DOHH2 (cell line): ENCODE measurements at regions not wholly inside any gene's neighbourhood (a gene's known extent, or its start where the extent isn't known, plus 50 kb on each side); places are given as distances from the start of the nearest gene placed in this dataset.

Experiments used
- H3F3A ChIP-seq: fragments of 200-600 bp; sonication (generic), shearing (Covaris generic); 2 replicates; pipeline ENCODE4 v1.6.0; 2016; ENCODE audit warnings: antibody characterized with exemption, mild to moderate bottlenecking; ENCODE audit not compliant: control insufficient read depth, insufficient read depth
- H3K27ac ChIP-seq: fragments of 200-600 bp; sonication (generic); 2 replicates; pipeline ENCODE4 v1.5.1; 2014; ENCODE audit warnings: low read depth, mild to moderate bottlenecking, low read length, moderate library complexity
- H3K27me3 ChIP-seq: fragments of 200-600 bp; sonication (generic); 2 replicates; pipeline ENCODE4 v1.6.1; 2014; ENCODE audit warnings: mild to moderate bottlenecking, low read length, mixed read lengths; ENCODE audit not compliant: control insufficient read depth
- H3K36me3 ChIP-seq: fragments of 200-600 bp; sonication (generic); 2 replicates; pipeline ENCODE4 v1.6.1; 2014; ENCODE audit warnings: mild to moderate bottlenecking, low read length, moderate library complexity, mixed read lengths; ENCODE audit not compliant: control insufficient read depth
- H3K4me1 ChIP-seq: fragments of 200-600 bp; sonication (generic); 2 replicates; pipeline ENCODE4 v1.6.1; 2014; ENCODE audit warnings: mild to moderate bottlenecking, low read length, mixed read lengths; ENCODE audit not compliant: control insufficient read depth
- H3K4me2 ChIP-seq: fragments of 200-600 bp; sonication (generic); 2 replicates; pipeline ENCODE4 v1.6.0; 2014; ENCODE audit warnings: mild to moderate bottlenecking, low read length, moderate library complexity
- H3K4me3 ChIP-seq: fragments of 200-600 bp; sonication (generic); 2 replicates; pipeline ENCODE4 v1.5.1; 2014; ENCODE audit warnings: mild to moderate bottlenecking, low read length, mixed read lengths
- H3K79me2 ChIP-seq: fragments of 200-600 bp; sonication (generic); 2 replicates; pipeline ENCODE4 v1.6.1; 2014; ENCODE audit warnings: mild to moderate bottlenecking, low read length, mixed read lengths; ENCODE audit not compliant: control insufficient read depth
- H3K9me2 ChIP-seq: fragments of 200-600 bp; sonication (generic); replicated peaks from 2 replicates; pipeline ENCODE4 v1.6.1; 2014; ENCODE audit warnings: mild to moderate bottlenecking, low read length, mixed read lengths; ENCODE audit not compliant: control insufficient read depth
- H3K9me3 ChIP-seq: fragments of 200-600 bp; sonication (generic); 2 replicates; pipeline ENCODE4 v1.6.1; 2014; ENCODE audit warnings: antibody characterized with exemption, low read length, mixed read lengths; ENCODE audit not compliant: control insufficient read depth, insufficient read depth
- H4K20me1 ChIP-seq: fragments of 200-600 bp; sonication (generic); 2 replicates; pipeline ENCODE4 v1.6.0; 2014; ENCODE audit warnings: low read depth, mild to moderate bottlenecking, antibody characterized with exemption, low read length, moderate library complexity; ENCODE audit not compliant: control insufficient read depth, insufficient read depth
- CTCF ChIP-seq: fragments of 200-600 bp; sonication (generic); IDR thresholded peaks from one replicate; pipeline ENCODE4 v1.5.1; 2014; ENCODE audit warnings: antibody characterized with exemption, mild to moderate bottlenecking, low read depth, low read length; ENCODE audit not compliant: poor library complexity, severe bottlenecking
- EZH2phosphoT487 ChIP-seq: fragments of 200-600 bp; sonication (generic); IDR thresholded peaks from 2 replicates; pipeline ENCODE4 v1.6.1; 2017; ENCODE audit warnings: borderline replicate concordance, mild to moderate bottlenecking, antibody characterized with exemption, low read length, moderate library complexity, mixed read lengths

GRCh38 chr13:27847669-27848068 is 55.4 kb downstream of the GSX1 start:
- Histone ChIP-seq H3K27me3 (no peaks in the 10 kb centered on the region), H3K4me3 (no peak overlapping the region), H4K20me1 (no peaks in the 10 kb centered on the region), H3K9me2 (no peaks in the 10 kb centered on the region), H3K27ac (no peak overlapping the region), H3K4me1 (no peaks in the 10 kb centered on the region), H3K9me3 (no peaks in the 10 kb centered on the region), H3K79me2 (no peaks in the 10 kb centered on the region), H3K4me2 (no peak overlapping the region), H3K36me3 (no peaks in the 10 kb centered on the region), H3F3A (no peaks in the 10 kb centered on the region)
- no peak for TF ChIP-seq EZH2phosphoT487
- no peak for TF ChIP-seq CTCF

GRCh38 chr13:27851096-27851850 is 59.0 kb downstream of the GSX1 start:
- Histone ChIP-seq H3K27me3 (no peaks in the 10 kb centered on the region), H3K4me2 (no peak overlapping the region), H3K27ac (no peak overlapping the region), H3F3A (no peaks in the 10 kb centered on the region), H3K9me3 (no peaks in the 10 kb centered on the region), H3K36me3 (no peaks in the 10 kb centered on the region), H4K20me1 (no peaks in the 10 kb centered on the region), H3K9me2 (no peaks in the 10 kb centered on the region), H3K79me2 (no peaks in the 10 kb centered on the region), H3K4me1 (no peaks in the 10 kb centered on the region), H3K4me3 (no peak overlapping the region)
- TF ChIP-seq CTCF (no peak), EZH2phosphoT487 (no peak)

- Histone ChIP-seq H3K79me2 (no peaks in the 10 kb centered on the region), H3K9me2 (no peaks in the 10 kb centered on the region), H3K4me3 (no peak overlapping the region), H3K9me3 (no peaks in the 10 kb centered on the region), H3K4me2 (no peak overlapping the region), H3F3A (no peaks in the 10 kb centered on the region), H3K4me1 (no peaks in the 10 kb centered on the region), H3K27me3 (no peaks in the 10 kb centered on the region), H3K27ac (no peak overlapping the region), H3K36me3 (no peaks in the 10 kb centered on the region), H4K20me1 (no peaks in the 10 kb centered on the region)
- TF ChIP-seq EZH2phosphoT487 (no peak), CTCF (no peak)
Measured at GRCh38 chr13:27852491-27852890, 60.2 kb downstream of the GSX1 start.

GRCh38 chr13:27853335-27853734 is 61.1 kb downstream of the GSX1 start:
- TF ChIP-seq EZH2phosphoT487 (no peak), CTCF (no peak)
- H3K9me3 ChIP-seq, result no peaks in the 10 kb centered on the region
- no peak overlapping the region for H3K27ac ChIP-seq
- no peaks in the 10 kb centered on the region for H3K9me2 ChIP-seq
- H3K4me2 ChIP-seq, result no peak overlapping the region
- H3K4me1 ChIP-seq, result no peaks in the 10 kb centered on the region
- no peak overlapping the region for H3K4me3 ChIP-seq
- H3K27me3 ChIP-seq, result no peaks in the 10 kb centered on the region
- H4K20me1 ChIP-seq, result no peaks in the 10 kb centered on the region
- H3K36me3 ChIP-seq, result no peaks in the 10 kb centered on the region
- no peaks in the 10 kb centered on the region for H3F3A ChIP-seq
- H3K79me2 ChIP-seq, result no peaks in the 10 kb centered on the region
